ENCODE measurements at regions not wholly inside any gene's neighbourhood (a gene's known extent, or its start where the extent isn't known, plus 50 kb on each side); places are given as distances from the start of the nearest gene placed in this dataset.
"Not testable (repeated sequence)": the region's sequence is repeated elsewhere in the genome, so short reads cannot be mapped to it uniquely, and the experiment has no call there.

- TF ChIP-seq, protein P1, sequence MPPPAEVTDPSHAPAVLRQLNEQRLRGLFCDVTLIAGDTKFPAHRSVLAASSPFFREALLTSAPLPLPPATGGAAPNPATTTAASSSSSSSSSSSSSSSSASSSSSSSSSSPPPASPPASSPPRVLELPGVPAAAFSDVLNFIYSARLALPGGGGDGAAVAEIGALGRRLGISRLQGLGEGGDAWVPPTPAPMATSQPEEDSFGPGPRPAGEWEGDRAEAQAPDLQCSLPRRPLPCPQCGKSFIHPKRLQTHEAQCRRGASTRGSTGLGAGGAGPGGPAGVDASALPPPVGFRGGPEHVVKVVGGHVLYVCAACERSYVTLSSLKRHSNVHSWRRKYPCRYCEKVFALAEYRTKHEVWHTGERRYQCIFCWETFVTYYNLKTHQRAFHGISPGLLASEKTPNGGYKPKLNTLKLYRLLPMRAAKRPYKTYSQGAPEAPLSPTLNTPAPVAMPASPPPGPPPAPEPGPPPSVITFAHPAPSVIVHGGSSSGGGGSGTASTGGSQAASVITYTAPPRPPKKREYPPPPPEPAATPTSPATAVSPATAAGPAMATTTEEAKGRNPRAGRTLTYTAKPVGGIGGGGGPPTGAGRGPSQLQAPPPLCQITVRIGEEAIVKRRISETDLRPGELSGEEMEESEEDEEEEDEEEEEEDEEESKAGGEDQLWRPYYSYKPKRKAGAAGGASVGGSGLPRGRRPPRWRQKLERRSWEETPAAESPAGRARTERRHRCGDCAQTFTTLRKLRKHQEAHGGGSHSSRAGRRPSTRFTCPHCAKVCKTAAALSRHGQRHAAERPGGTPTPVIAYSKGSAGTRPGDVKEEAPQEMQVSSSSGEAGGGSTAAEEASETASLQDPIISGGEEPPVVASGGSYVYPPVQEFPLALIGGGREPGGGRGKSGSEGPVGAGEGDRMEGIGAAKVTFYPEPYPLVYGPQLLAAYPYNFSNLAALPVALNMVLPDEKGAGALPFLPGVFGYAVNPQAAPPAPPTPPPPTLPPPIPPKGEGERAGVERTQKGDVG (CRISPR knock-in tag; IDR thresholded peaks at IDR 0.05): no peak
- no peak for TF ChIP-seq E2F8 (IDR thresholded peaks at IDR 0.05; ENCODE audit: low read depth, partially characterized antibody)
Observed at GRCh38 chr3:161674402-161674801, 177.8 kb downstream of the OTOL1 start (continued).

DNA sequence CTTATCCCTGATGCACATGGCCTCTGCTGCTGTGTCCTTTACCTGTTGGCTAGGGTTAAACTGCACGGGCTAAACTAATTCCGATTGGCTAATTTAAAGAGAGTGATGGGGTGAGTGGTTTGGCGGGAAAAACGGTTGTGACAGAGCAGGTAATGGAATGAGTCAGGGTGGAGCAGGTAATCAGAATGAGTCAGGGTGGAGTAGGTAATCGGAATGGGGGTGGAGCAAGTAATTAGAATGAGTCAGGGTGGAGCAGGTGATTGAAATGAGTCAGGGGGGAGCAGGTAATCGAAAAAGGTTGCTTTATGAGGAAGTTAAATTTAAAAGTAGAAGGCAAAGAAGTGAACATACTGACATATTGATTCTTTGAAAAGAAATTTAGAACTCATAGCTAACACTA is 185.2 kb downstream of the OTOL1 start:
- RAD21 ChIA-PET (ENCODE audit: unreplicated experiment); H3K36me3 ChIP-seq (ENCODE audit: control insufficient read depth in 2 of 2, insufficient read depth in 2 of 2, low read length in 1 of 2); H3K4me2 ChIP-seq (ENCODE audit: control insufficient read depth, insufficient read depth); H3K4me3 ChIP-seq; H3K4me1 ChIP-seq (ENCODE audit: control insufficient read depth, insufficient read depth, low read length); H4K20me1 ChIP-seq (ENCODE audit: control insufficient read depth, insufficient read depth); H3K9ac ChIP-seq (ENCODE audit: control insufficient read depth, insufficient read depth, low read length); H2AFZ ChIP-seq (ENCODE audit: control insufficient read depth, low read depth, low read length); H3K27ac ChIP-seq (ENCODE audit: control insufficient read depth, insufficient read depth); H3K79me2 ChIP-seq (ENCODE audit: control insufficient read depth, insufficient read depth, low read length); intact Hi-C loops (cut with micrococcal nuclease; ENCODE audit: unreplicated experiment); in situ Hi-C loops (cut with MboI); H3K9me3 ChIP-seq (replicated peaks; ENCODE audit: control insufficient read depth, insufficient read depth, low read length); FAIRE-seq; POLR2A ChIA-PET; BruUV-seq (replicated peaks); H3K27me3 ChIP-seq (replicated peaks in 1 of 2; ENCODE audit: control insufficient read depth in 2 of 2, insufficient read depth in 2 of 2, low read length in 1 of 2); DNase-seq (ENCODE audit: low read depth, low spot score): not testable (repeated sequence)
- SMC1A ChIA-PET (ENCODE audit: uncharacterized antibody, unreplicated experiment): interaction anchor here (5.2 kb wide), 1 partner anchor 11 kb away, joined by 20 read pairs; no protein-coding TSS in a partner anchor
- TF ChIP-seq JUNB (IDR thresholded peaks at IDR 0.05): 0 out of 2 replicates have a peak, but pooled peaks have one; percentile 7
- CTCF ChIA-PET: interaction anchor here (1.1 to 1.7 kb wide), 2 partner anchors 13 to 42 kb away, joined by 3 to 6 read pairs; no protein-coding TSS in a partner anchor
- ATAC-seq: peak; percentile 46
- 26% methylated on average over 6 of the region's 6 CpGs for WGBS (ENCODE audit: insufficient coverage, insufficient replicate concordance, low lambda C conversion rate, missing lambda C conversion rate)
